Activated T-cell treated with anti-CD3 and anti-CD28 coated beads, Interleukin-2, amount 50 U/mL, for 1 hour (primary cell): ENCODE measurements at regions not wholly inside any gene's neighbourhood (a gene's known extent, or its start where the extent isn't known, plus 50 kb on each side); places are given as distances from the start of the nearest gene placed in this dataset.

Source experiments
- DNase-seq: peaks from one replicate; pipeline ENCODE4 v3.0.0-alpha.2; 2020

- no peak for DNase-seq
These were observed 426.6 kb upstream of the B3GALT2 start for GRCh38 chr1:193613041-193613440.

GRCh38 chr1:193609592-193609991 lies 423.2 kb upstream of the B3GALT2 start:
- no peak for DNase-seq

DNA sequence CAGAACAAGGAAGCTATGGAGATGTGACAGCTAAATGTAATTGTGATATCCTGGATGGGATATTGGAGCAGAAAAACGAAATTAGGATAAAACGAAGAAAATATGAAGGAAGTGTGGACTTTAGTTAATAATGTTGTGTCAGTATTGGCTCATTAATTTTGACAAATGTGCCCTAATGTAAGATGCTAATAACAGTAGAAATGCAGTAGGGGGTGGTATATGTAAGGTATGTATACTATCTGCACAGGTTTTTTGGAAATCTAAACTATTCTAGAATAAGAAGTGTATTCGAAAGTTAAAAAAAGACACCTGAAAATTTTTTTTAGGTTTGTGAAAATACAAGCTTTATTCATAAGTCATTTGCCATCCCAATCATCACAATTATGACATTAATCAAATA lies 421.4 kb upstream of the B3GALT2 start:
- DNase-seq = no peak

GRCh38 chr1:193606035-193606434 lies 419.6 kb upstream of the B3GALT2 start:
- no peak for DNase-seq

- no peak for DNase-seq
These were observed 416.3 kb upstream of the B3GALT2 start for GRCh38 chr1:193602705-193603104.

GRCh38 chr1:193593147-193593885 lies 406.9 kb upstream of the B3GALT2 start:
- no peak for DNase-seq

DNA sequence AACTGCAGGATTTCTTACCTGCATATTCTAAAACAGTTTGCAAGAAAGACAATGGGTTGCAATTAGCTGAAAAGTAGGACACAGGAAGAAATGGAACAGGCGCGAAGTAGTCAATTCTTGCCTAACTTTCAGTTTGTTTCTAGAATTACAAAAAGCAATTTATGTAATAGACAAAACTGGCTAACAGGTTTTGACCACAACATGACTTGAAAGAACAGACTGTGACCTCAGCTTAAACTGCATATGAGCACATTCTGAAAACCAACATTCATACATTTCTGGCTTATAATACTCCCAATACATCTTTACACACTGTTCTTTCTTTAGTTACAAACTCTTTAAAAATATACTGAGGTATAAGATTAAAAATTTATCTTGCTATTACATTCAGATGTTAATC lies 405.9 kb upstream of the B3GALT2 start:
- DNase-seq = no peak

DNA sequence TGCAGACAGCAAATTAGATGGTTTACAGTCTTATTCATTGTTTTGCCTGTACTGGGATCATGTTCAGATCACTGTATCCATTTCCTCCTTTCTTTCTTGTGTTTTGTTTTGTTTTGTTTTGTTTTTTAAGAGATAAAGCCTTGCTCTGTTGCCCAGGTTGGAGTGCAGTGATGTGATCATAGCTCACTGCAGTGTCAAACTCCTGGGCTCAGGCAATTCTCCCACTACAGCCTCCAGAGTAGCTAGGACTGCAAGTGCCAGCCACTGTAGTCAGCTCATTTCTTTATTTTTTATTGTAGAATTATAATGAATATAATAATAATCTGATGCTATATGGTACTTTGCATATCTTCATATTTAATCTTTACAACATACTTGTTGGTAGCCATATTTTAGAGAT lies 403.7 kb upstream of the B3GALT2 start:
- DNase-seq = no peak

DNA sequence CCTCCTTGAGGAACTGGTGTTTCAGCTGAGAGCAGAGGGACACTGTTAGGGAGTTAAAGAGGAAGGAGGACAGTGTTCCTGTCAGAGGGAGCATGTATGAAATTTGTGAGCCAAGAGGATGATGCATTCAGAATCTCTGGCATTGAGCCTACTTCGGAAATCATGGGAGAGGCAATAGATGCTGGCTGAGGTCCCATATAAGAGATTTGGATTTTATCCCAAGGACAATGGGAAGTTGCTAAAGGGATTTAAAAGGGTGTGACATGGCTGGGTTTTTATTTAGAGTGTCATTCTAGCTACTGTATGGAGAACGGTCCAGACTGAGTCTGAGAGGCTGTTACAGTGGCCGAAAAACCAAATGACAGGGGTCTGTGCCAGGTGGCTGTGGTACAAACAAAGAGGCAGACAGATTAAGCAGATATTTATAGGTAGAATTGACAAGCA lies 403.2 kb upstream of the B3GALT2 start:
- DNase-seq = no peak

- no peak for DNase-seq
These were observed 402.1 kb upstream of the B3GALT2 start for GRCh38 chr1:193588311-193589082.

GRCh38 chr1:193584731-193585239 lies 398.4 kb upstream of the B3GALT2 start:
- DNase-seq = no peak

- DNase-seq = no peak
These were observed 394.9 kb upstream of the B3GALT2 start for GRCh38 chr1:193581341-193581740.

DNA sequence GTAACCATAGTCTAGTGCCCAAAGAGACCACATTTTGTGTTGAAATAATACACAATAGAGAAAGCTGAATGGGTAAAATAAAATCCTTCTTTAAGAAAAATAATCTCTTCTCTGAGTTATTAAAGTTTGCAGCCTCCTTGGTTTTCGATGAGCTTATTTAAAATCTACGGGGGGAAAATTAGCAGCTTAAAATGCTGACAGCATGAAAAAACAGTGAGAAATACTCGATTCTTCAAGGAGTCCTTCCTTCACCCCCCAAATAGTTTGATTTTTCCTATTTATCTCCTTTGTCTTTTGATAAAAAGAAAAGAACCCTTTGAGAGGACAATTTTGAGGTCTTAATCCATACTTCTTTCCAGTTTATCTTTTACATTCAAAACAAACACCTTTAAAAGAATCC lies 394.0 kb upstream of the B3GALT2 start:
- DNase-seq = no peak

DNA sequence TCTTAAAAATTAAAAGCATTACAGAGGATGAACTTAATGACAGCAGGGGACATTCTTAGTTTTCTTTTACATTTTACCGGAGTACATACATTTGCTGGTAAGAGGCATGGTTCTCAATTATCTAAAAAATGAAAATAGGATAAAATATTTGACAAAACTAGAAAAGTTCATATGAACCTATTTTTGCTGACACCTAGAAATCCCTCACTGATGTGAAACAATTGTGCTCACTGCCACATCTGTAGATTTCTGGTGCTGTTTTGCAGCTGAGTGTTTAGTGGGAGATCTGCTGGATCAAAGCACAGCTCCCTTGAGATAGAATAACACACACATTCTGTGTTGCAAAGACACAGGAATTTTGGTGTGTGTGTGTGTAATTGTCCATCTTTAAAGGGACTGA lies 392.9 kb upstream of the B3GALT2 start:
- no peak for DNase-seq

GRCh38 chr1:193574913-193575312 lies 388.5 kb upstream of the B3GALT2 start:
- no peak for DNase-seq

- DNase-seq = no peak
These were observed 383.5 kb upstream of the B3GALT2 start for GRCh38 chr1:193569983-193570269.

GRCh38 chr1:193569096-193569982 lies 382.9 kb upstream of the B3GALT2 start:
- DNase-seq = no peak

DNA sequence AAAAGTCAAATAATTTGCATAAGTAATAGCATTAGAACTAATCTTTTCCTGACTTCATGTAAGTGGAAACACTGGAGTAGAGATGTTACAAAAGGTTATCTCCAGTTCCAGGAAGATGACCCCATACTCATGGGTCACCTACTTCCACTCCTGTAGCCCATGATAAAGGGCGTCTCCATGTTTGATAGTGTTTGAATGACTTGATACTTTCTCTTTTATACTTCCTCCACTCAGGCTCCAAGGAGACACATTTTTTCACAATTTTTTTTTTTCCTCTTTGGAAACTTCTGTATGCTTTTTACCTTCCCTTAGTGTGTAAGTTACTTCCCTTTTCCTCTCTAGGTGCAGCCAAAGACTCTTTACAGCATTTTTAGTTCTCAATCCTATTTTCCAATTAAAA lies 382.1 kb upstream of the B3GALT2 start:
- DNase-seq = no peak

DNA sequence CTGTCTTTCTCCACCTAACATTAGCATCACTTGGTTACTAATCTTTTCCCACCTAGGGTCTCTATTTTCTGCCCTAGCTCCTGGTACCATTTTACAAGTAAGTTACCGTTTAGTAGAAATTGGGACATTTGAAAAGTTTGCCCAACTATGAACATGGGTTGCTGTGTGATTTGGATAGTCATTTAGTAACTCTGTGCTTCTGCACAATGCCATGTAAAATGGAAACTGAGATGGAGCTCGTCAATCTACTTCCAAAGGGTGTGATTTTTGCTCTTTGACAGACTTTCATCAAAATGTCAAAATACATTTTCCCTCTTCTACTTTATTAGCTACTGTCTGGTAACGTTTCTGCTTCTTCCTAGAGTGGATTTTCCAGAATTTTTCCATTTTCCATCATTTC lies 381.5 kb upstream of the B3GALT2 start:
- no peak for DNase-seq

GRCh38 chr1:193566735-193567134 lies 380.3 kb upstream of the B3GALT2 start:
- DNase-seq = no peak

- no peak for DNase-seq
These were observed 379.7 kb upstream of the B3GALT2 start for GRCh38 chr1:193565971-193566577.

- no peak for DNase-seq
These were observed 375.7 kb upstream of the B3GALT2 start for GRCh38 chr1:193562121-193562520.

DNA sequence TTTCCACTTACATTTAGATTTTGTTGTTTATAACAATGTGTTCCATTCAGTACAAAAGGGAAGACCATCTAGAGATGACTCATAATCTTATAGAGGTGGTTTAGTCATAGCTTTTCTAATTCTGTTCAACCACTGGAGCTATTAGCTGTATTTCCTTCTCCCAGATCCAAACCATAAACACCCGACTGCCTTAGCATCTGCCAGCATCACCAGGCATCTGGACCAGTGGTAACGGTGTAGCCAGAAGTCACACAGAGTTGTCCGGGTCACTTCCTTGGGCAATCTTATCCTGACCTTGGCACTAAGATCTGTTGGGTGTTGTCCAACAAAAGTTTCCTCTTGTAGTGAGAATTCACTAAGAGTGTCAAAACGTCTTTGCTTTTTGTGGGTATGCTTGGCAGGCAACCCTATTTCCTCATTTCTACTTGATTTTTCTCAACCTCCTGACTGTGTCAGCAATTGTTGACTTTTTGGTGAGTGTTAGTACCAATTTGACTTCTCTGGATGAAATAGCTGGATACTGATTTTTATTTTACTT lies 372.1 kb upstream of the B3GALT2 start:
- DNase-seq = no peak
